DMS53 treated with DMSO at 0.1 percent for 48 hours (cell line): ENCODE measurements at regions not wholly inside any gene's neighbourhood (a gene's known extent, or its start where the extent isn't known, plus 50 kb on each side); places are given as distances from the start of the nearest gene placed in this dataset.

ENCODE experiments used
- DNase-seq: peaks from one replicate; lab custom pipeline; 2025; ENCODE audit not compliant: unreplicated experiment; lab: John Stamatoyannopoulos, UW

DNA sequence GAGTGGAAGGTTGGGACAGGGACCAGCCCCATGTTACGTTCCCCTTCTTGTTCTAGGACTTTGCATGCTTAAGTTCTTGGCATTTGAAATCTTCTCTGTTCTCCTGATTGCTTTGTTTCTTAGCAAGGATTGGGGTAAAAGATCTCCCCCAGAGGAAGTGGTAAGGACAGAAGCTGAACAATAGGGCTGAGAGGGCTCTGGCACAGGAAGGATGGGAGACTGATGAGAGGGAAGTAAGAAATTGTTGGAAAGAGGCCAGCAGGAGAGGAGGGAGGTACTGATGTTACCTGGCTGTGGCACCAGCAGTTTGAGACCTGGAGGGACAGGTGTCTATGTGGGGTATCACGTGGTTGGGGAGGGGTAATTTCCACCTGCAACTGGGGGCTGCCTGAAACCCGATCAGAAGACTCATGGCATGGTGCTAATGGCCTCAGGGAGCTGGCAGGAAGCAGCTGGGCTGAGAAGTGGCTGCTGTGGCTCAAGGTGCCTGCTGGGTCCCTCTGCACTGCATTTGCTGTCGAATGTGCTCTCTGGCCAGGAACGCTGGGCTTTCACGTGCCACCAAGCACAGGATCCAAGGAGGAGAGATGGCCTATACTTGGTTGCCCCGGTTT is 108.4 kb downstream of the LSM3 start:
- DNase-seq, result peak; percentile 29

- DNase-seq, result no peak
These were observed 109.7 kb downstream of the LSM3 start for GRCh38 chr3:14288177-14288788.

DNA sequence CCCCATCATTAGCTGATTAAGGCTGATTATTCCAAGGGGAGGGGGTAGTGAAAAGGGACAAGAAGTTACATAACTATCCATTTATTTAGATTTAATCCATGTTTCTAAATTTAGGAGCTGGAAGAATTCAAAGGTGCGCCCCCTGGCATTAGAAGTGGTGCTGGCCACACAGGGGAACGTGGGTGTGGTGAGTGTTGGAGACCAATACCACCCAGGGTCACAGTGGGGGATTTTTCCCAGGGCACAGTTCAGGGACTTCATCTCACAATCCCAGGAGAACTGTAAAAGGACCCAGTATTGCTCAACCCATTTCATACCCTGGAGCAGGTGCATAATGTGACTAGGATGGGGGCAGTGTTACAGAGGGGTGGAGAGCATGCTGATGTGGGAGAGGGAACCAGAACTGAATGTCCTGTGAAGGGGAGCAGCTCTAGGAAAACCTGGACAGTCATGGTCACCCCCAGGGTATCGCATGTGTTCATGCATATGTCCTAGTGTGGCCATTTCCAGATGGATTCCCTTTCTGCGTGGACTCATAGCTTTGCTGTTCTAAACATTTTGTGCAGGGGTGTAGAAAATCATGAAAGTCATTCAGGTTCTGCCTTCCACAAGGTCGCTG is 110.3 kb downstream of the LSM3 start:
- no peak for DNase-seq

GRCh38 chr3:14289590-14290461 is 111.2 kb downstream of the LSM3 start:
- DNase-seq, result peak; percentile 75

DNA sequence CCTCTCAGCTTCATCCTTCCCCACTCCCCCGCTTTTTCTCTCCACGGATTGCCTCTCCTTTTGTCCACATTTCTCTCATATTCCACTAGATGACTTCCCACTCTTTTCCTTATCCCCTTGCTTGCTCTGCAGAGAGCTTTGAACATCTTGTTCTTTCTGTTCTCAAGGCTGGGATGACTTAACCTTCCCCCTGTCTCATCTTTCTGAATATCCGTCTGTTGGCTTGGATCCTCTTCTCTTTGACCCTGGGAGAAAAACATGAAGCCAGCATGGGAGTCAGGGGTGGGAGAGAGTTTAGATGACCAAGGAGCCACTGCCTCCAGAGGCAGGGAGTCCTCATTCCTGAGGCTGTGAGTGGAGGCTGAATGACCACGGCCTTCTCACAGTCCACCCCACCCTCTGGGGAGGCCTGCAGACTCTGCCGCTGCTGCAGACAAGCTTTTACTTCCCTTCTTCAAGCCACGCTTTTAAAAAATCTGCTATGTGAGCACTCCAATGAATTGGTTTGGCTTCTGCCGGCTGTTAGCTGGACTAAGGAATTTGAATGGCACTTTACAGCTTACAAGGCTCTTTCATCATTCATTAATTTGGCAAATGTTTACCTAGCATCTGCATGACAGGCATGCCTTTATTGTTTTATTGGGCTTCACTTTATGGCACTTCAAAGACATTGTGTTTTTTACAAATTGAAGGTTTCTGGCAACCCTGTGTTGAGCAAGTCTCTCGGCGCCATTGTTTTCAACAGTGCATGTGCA is 111.6 kb upstream of the SLC6A6 start:
- DNase-seq, result no peak

- DNase-seq, result no peak
These were observed 107.4 kb upstream of the SLC6A6 start for GRCh38 chr3:14295037-14295436.

DNA sequence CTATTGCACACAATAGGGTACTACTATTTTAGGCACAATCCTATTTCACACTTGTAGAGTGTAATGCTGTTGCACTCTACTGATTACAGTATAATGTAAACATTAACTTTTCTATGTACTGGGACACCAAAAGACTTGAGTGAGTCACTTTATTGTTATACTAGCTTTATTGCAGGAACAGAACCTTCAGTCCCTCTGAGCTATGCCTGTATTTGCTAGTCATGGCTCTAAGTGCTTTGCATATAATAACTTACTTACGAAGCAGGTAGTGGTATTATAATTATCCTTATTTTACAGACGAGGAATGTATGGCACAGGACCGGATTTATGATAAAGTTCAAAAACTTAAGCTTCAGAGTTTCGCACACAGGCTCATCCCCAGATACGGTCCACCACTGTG is 106.6 kb upstream of the SLC6A6 start:
- no peak for DNase-seq

DNA sequence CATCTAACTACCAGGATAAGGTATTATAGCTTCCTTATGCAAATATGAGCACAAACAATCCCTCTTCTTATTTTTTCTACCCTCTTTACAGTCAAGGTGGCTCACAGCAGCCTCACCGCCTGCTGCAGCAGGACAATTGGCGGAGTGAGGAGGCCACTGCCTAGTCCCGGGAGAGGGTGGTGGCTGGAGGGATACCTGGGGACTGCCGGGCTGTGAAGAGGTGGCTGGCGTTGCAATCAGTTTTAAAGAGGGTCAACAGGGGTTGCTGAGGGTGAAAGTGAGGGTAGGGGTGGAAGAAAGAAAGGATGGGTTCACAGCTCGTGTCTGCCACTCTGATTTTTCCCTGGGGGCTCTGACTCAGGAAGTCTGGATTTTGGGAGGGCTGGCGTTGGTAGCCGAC is 105.1 kb upstream of the SLC6A6 start:
- no peak for DNase-seq

DNA sequence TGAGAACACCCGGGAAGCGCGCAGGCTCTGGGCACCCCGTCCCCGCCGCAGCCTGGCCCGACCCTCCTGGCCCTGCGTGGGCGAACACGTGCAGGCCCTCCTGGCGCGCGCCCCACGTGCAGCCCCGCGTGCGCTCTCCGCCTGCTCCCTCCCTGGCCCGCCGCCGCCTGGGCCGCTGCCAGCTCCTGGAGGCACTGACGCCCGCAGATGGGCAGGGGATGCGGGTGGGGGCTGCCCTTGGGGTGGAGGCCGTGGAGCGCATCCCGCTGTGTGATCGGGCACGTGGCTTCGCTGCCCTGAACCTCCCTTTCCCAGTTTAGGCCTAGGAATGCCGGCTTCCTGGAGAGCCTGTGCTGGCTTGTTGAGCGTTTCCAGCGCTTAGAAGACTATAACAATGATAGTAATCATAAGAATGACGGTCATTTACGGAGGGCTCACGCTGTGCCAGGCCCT is 104.6 kb upstream of the SLC6A6 start:
- DNase-seq, result no peak

- no peak for DNase-seq
These were observed 104.0 kb upstream of the SLC6A6 start for GRCh38 chr3:14298442-14298841.

DNA sequence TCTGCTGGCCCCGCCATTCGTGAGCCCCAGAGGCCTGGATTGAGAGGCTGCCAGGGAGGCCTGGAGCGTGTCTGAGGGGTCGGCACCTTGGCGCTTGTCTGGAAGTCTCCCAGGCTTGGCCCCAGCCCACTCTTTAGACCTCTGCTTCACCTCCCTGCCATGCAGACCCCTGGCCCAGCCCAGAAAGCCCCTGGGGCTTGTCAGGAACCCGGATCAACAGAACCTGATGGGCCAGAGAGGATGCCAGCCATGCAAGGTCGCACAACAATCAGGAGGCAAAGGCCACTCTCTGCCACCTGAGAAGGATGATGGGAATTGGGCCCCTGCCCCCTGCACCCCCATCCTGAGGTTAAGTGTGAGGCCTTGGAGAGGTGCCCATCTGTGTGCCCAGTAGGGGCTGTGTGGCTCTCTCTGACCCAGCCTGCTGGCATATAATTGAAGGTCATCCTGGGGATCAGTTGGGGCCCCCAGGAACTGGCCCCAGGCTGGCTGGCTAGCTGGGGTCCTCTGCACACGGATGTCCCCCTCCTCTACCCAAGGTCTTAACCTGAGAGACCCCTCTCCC is 103.3 kb upstream of the SLC6A6 start:
- DNase-seq, result no peak

- DNase-seq, result no peak
These were observed 102.6 kb upstream of the SLC6A6 start for GRCh38 chr3:14299767-14300166.

- no peak for DNase-seq
These were observed 101.5 kb upstream of the SLC6A6 start for GRCh38 chr3:14300721-14301399.

- DNase-seq, result no peak
These were observed 100.8 kb upstream of the SLC6A6 start for GRCh38 chr3:14301558-14301957.

DNA sequence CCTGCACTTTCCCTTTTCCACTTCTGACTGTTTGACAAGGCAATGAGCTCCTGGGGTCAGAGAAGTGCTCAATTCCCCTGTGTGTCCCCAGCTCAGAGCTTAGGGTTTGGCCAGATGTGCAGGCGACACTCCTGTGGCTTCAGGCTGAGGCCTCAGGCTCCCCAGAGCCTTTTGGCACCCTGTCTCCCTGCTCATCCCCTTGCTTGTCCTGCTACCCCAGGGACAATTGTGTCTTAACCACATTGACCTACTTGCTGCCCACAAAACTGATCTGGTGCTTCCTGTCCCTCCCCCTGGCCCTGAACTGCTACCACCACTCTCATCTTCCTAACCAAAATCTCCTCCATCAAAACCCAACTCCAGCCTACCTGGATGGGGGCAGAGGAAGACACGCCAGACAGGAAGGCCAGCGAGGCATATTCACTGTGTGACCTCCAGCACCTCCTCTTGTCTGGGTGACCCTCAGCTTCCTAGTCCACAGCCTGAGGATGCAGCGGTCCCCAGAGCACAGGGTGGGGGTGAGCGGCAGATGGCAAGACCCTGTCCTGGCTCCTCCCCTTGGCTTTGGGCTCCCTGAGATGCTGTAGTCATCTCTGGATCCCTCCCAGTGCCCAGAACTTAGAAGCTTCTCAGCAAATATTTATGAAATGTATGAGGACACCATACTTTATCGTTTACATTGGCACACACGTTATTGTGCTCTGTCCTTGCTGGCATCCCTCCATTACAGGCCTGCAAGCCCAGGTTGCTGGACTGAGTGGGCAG is 98.9 kb upstream of the SLC6A6 start:
- DNase-seq, result no peak

GRCh38 chr3:14304101-14305045 is 98.0 kb upstream of the SLC6A6 start:
- DNase-seq, result no peak

GRCh38 chr3:14305324-14305723 is 97.1 kb upstream of the SLC6A6 start:
- no peak for DNase-seq

DNA sequence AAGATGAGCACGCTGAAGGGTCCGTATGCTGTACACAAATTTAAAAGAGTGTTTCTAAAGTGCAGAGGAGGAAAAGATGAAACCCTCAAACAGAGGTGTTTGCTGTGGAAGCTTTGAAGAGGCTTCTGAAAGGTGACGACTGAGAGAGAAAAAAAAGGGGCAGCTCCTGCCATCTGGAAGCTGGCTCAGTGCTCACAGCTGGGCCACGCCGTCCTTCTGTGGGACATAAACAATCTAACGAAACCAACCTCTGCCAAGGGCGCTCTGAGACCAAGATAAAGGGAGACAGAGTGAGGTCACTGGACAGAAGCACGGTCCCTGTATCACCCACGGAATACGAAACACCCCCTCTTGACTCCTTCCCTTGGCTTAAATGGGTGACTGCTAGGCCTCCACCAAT is 96.3 kb upstream of the SLC6A6 start:
- no peak for DNase-seq
